HG02938 (cell line): ENCODE measurements at regions not wholly inside any gene's neighbourhood (a gene's known extent, or its start where the extent isn't known, plus 50 kb on each side); places are given as distances from the start of the nearest gene placed in this dataset.

Source experiments
- ATAC-seq: cut with Tn5 transposase; IDR thresholded peaks from one replicate; pipeline ENCODE4 v1.9.1; 2021; ENCODE audit warnings: mild to moderate bottlenecking, moderate library complexity; ENCODE audit not compliant: unreplicated experiment

DNA sequence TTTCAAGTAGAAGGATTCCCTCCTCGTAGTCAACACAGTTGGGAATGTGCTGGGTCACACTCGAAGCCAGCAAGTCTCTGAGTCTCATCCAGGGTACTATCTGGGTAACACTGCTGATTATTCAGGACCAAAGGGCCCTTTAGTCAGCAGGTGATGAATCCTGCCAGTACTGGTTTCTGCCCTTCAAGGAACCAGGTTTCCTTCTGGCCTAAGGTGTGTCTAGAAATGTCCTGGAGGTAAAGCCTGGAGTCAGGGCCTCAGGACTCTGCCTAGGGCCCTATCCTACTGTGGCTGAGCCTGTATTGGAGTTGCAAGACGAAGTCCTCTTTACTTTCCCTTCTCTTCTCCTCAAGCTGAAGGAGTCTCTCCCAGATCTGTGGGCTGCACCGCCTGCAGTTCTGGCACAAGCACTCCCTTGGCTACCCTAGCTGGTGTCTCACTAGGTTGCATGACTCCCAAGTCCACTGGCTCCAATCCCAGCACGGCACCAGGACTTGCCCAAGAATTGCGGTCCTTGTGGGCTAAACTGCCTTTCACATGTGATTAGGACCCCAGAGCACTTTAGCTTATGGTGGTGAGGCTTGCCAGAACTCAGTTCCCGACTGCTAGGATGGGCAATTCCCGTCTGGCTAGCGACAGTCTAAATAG is 193.7 kb upstream of the PDE3A start:
- ATAC-seq = no peak

DNA sequence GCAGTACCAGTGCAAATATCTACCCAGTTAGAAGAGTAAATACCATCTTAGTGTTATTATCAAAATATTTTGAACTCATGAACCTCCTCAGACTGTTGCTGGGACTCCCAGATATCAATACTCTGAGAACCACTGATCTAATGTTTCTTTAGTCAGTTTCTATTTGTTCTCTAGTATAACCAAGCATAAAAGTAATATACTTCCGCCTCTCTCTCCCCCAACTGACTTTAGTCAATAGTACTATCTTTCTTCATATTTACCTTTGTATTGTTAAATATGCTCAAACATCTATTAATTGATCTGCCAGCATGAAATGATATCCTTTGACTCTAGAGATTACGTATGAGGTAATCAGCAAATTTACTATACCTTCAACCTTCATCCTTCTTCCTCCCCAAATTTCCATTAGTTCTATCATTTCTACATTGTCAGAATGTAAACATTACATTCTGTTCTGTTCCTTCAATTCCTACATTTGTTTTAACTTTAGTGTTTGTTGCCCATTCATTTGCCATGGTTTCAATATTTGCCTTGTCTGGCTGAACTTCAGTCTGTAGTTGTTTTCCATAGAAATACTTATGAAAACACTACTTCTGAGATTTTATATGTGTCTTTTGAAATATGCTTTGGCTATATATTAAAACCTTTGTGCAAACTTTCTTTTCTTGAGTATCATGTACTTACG is 192.5 kb upstream of the PDE3A start:
- no peak for ATAC-seq

- ATAC-seq = no peak
Observed at GRCh38 chr12:20181416-20182180, 186.7 kb upstream of the PDE3A start.

GRCh38 chr12:20183563-20183962 is 184.8 kb upstream of the PDE3A start:
- ATAC-seq = no peak

DNA sequence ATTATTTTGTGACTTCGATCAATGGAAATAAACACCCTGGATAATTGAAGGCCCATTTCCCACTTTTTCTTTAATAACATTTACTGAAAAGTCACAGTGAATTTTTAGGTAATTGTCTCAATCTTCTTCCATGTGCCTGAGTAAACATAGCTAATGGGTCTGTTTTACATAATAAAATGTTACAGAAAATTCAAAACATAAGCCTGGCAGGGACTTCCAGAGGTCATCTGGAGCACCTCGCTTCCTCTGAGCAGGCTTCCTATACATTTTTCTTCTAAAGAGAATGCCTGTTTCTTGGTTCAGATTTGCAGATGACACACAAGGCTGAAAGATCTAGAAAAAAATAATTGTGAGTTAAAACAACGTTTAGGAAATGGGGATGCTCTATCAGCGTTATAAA is 183.8 kb upstream of the PDE3A start:
- ATAC-seq = no peak

DNA sequence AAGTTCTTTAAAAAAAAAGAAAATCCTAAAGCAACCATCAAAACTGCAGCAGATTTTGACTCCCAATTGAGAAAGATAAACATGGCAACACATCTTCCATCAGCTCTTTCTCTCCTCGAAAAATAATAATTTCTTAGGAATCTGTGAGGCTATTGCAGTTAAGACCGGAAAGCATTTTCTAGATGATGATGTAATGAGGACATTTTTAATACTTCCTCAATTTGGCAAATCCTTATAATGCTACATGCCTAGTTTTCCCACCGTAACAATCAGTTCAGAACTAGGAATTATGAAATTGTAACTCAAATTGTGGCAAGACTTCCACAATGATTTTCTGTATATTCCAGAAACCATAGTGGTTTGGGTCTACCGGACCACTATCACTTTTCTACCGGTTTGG is 180.9 kb upstream of the PDE3A start:
- no peak for ATAC-seq

- no peak for ATAC-seq
Observed at GRCh38 chr12:20188930-20189653, 179.2 kb upstream of the PDE3A start.

DNA sequence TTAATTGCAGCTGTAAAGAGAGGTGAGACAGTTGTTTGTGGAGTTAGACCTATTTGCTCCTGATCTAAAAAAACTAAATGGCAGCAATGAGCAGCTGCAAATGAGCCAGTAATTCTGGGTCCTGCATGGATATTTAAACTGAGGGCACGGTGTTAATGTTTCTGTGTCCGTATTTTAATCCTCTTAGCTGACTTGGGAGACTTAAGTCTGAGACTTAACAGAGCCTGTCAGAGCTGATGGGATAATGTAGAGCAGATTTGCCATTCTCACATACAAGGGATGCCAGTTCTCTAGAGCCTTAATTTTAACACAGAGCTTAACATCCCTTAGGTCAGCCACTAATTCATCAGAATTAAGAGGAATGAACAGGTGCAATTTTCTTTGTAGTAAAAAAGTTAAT is 178.6 kb upstream of the PDE3A start:
- ATAC-seq = no peak

DNA sequence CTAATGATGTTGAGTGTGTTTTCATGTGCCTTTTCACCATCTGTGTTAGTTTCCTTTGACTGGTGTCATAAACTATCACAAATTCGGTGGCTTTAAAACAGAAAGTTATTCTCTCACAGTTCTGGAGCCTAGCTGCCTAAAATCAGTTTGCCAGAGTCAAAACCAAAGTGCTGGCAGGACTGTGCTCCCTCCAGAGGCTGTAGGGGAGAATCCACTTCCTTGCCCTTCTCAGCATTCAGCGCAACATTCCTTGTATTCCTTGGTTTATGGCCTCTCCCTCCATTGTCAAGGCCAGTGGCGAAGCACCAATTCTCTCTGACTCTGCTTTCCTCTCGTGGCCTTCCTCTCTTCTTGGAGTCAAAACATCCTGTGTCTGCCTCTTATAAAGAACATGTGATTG is 174.2 kb upstream of the PDE3A start:
- no peak for ATAC-seq

- no peak for ATAC-seq
Observed at GRCh38 chr12:20196767-20197166, 171.6 kb upstream of the PDE3A start.

- no peak for ATAC-seq
Observed at GRCh38 chr12:20197411-20197810, 170.9 kb upstream of the PDE3A start.

DNA sequence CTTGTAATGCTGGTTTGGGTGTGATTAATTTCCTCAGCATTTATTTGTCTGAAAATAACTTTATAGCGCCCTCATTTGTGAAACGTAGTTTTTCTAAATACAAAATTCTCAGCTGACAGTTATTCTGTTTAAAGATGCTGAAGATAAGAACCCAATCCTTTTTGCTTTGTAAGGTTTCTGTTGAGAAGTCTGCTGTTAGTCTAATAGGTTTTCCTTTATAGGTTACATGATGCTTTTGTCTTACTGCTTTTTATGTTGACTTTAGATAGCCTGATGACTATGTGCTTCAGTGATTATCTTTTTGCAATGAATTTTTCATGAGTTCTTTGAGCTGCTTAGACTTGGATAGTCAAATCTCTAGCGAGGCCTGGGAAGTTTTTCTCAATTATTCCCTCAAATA is 168.6 kb upstream of the PDE3A start:
- ATAC-seq = no peak

GRCh38 chr12:20201733-20202132 is 166.6 kb upstream of the PDE3A start:
- ATAC-seq = no peak

DNA sequence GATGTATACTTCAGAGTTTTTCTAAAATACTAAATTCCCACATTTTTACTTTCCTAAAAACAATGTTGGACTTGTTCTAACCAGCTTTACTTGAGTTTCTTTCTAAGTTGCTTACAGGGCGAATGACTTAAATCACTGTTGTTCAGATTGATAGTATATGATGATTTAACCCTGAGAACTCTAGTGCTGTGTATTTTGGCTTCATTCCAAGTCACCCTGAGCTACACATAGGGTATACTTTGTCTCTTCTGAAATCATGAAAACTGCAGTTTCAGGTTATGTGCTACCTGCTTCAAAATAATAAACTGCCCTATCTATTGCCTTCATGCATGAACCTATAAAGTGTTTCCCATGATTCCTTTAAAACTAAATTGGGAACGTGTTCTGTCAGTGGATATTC is 162.5 kb upstream of the PDE3A start:
- ATAC-seq = no peak

DNA sequence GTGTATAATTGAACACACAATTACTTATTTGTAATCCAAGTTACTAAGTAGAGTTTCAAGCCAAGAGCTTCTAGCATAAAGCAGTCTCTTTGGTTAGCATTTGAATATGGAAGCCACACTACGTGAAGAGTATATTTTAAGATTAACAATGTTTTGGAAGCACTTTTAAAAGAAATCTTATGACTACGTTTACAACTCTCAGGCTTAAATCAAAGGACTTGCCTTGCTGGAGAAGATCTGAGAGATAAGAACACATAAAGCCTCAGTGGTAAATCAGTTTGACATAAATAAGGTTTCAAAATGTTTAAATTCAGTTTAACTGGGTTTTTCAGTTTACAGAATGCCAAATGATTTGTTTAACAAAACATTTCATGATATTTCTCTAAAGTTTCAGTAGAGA is 161.9 kb upstream of the PDE3A start:
- ATAC-seq = no peak

DNA sequence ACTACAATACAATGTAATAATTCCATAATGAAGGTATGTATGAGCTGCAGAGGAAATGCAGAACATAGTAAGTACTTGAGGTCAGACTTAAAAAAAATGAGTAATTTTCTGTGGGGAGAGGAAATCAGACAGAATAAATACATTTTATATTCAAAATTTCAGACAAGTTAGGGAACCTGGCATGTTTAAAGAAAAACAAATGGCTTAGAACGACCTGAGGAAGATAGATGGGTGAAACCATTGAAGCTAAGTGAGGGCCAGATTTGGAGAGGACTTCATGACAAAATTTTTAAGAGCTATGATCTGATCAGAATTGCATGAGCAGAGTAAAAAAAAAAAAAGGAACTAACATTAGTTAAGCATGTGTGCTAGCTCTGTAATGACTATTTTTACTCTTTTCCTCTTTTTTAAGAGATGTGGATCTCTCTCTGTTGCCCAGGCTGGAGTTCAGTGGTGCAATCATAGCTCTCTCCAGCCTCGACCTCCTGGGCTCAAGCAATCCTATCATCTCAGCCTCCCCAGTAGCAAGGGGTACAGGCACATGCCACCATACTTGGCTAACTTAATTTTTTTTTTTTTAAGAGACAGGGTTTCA is 157.6 kb upstream of the PDE3A start:
- ATAC-seq = no peak

GRCh38 chr12:20211541-20211940 is 156.8 kb upstream of the PDE3A start:
- ATAC-seq = no peak

- no peak for ATAC-seq
Observed at GRCh38 chr12:20211981-20212421, 156.3 kb upstream of the PDE3A start.

GRCh38 chr12:20212658-20213555 is 155.4 kb upstream of the PDE3A start:
- ATAC-seq = no peak
